GM12864 (cell line): ENCODE measurements at regions not wholly inside any gene's neighbourhood (a gene's known extent, or its start where the extent isn't known, plus 50 kb on each side); places are given as distances from the start of the nearest gene placed in this dataset.

Experiments used
- DNase-seq: peaks from one replicate; pipeline ENCODE4 v3.0.0-alpha.2; 2011; ENCODE audit warnings: low read depth
- H3K4me3 ChIP-seq: 2 replicates; pipeline ENCODE4 v1.5.1; 2011; ENCODE audit warnings: mild to moderate bottlenecking, low read depth, low read length, control low read depth
- CTCF ChIP-seq: IDR thresholded peaks from 2 replicates; pipeline ENCODE4 v1.5.1; 2011; ENCODE audit warnings: low read depth, mild to moderate bottlenecking, moderate library complexity, low read length, control low read depth, inconsistent platforms; ENCODE audit errors: missing control alignments

GRCh38 chr2:22838461-22838860 lies 546.5 kb upstream of the KLHL29 start:
- DNase-seq = no peak
- no peak overlapping the region for H3K4me3 ChIP-seq
- TF ChIP-seq CTCF = no peak

GRCh38 chr2:22842205-22842869 lies 542.6 kb upstream of the KLHL29 start:
- no peak for DNase-seq

GRCh38 chr2:22843919-22844537 lies 541.0 kb upstream of the KLHL29 start:
- DNase-seq = no peak

More at GRCh38 chr2:22842205-22842869, 542.6 kb upstream of the KLHL29 start:
- TF ChIP-seq CTCF = no peak
- no peak overlapping the region for H3K4me3 ChIP-seq

GRCh38 chr2:22850310-22850709 lies 534.7 kb upstream of the KLHL29 start:
- DNase-seq = no peak
- no peak overlapping the region for H3K4me3 ChIP-seq
- TF ChIP-seq CTCF = no peak

More at GRCh38 chr2:22843919-22844537, 541.0 kb upstream of the KLHL29 start:
- no peak overlapping the region for H3K4me3 ChIP-seq
- TF ChIP-seq CTCF = no peak

- no peak overlapping the region for H3K4me3 ChIP-seq
- DNase-seq = no peak
- no peak for TF ChIP-seq CTCF
Observed at GRCh38 chr2:22854588-22854987, 530.4 kb upstream of the KLHL29 start.

GRCh38 chr2:22855081-22855480 lies 529.9 kb upstream of the KLHL29 start:
- no peak overlapping the region for H3K4me3 ChIP-seq
- no peak for DNase-seq
- no peak for TF ChIP-seq CTCF

- TF ChIP-seq CTCF = no peak
- DNase-seq = no peak
- no peak overlapping the region for H3K4me3 ChIP-seq
Observed at GRCh38 chr2:22855761-22856184, 529.2 kb upstream of the KLHL29 start.
